ENCODE measurements at regions not wholly inside any gene's neighbourhood (a gene's known extent, or its start where the extent isn't known, plus 50 kb on each side); places are given as distances from the start of the nearest gene placed in this dataset.

DNA sequence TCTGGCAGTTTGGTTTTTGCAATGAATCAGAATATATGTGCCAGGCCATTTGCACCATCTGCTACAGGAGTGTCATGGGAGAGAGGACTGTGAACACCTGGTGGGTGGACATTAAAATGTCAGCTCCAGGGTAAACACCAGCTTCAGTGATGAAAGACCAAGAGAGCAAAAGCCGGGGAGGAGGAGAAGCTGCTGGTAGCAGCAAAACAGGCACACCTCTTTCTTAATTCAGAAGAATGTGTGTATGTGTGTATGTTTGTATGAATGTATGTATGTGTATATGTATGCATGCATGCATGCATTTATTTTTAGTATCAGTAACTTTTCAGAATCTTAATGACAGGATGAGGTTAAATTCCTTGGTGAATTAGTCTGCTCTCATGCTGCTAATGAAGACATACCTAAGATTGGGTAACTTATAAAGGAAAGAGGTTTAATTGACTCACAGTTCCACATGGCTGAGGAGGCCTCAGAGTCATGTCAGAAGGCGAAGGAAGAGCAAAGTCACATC, 357.4 kb upstream of the PRICKLE1 start:
- DNase-seq: no peak
- Histone ChIP-seq H3K9me3 (ENCODE audit: control insufficient read depth, low read depth, low read length) (no peaks in the 10 kb centered on the region), H3K36me3 (ENCODE audit: control insufficient read depth, insufficient read depth, low read length) (no peaks in the 10 kb centered on the region), H3K27me3 (ENCODE audit: control insufficient read depth, insufficient read depth, low read length) (no peaks in the 10 kb centered on the region), H3K27ac (ENCODE audit: low read length) (no peak overlapping the region), H3K4me1 (ENCODE audit: control insufficient read depth, insufficient read depth, low read length) (no peaks in the 10 kb centered on the region), H3K4me3 (ENCODE audit: low read length) (no peak overlapping the region)
- WGBS (ENCODE audit: insufficient coverage, low lambda C conversion rate): 100% methylated on average over 1 of the region's 2 CpGs

DNA sequence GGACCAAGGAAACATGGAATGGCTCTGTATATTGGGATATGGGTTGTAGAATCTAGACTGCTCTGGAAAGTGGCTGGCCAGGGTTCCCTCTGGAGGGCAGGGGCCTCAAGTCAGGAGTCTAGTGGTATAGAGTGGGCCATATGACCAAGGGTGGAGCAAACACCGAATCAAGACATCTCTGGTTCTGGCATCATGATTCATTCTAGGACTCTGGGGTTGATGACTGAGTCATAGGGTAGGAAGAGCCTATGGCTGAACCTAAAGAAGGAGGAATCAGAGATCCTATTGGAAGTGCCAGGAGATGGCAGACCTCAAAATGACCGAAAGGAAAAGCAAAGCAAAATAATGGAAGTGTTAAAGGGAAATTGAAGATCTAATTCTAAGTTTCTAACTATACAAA, 356.4 kb upstream of the PRICKLE1 start:
- no peak overlapping the region for H3K4me3 ChIP-seq (ENCODE audit: low read length)
- H3K36me3 ChIP-seq (ENCODE audit: control insufficient read depth, insufficient read depth, low read length): no peaks in the 10 kb centered on the region
- no peak overlapping the region for H3K27ac ChIP-seq (ENCODE audit: low read length)
- DNase-seq: no peak
- 88% methylated on average over 1 of the region's 2 CpGs for WGBS (ENCODE audit: insufficient coverage, low lambda C conversion rate)
- H3K9me3 ChIP-seq (ENCODE audit: control insufficient read depth, low read depth, low read length): no peaks in the 10 kb centered on the region
- no peaks in the 10 kb centered on the region for H3K27me3 ChIP-seq (ENCODE audit: control insufficient read depth, insufficient read depth, low read length)
- no peaks in the 10 kb centered on the region for H3K4me1 ChIP-seq (ENCODE audit: control insufficient read depth, insufficient read depth, low read length)

DNA sequence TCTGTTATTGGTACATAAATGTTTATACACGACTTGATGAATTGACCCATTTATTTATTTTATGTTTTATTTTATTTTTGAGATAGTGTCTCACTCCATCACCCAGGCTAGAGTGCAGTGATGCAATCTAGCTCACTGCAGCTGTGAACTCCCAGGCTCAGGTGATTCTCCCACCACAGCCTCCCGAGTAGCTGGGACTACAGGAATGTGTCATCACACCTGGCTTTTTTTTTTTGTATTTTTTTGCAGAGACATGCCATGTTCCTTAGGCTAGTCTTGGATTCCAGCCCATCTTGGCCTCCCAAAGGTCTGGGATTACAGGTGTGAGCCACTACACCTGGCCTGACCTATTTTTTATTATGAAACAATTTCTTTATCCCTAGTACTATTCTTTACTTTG, 355.0 kb upstream of the PRICKLE1 start:
- DNase-seq: no peak
- WGBS (ENCODE audit: insufficient coverage, low lambda C conversion rate): 100% methylated on average over 1 of the region's 2 CpGs
- H3K27me3 ChIP-seq (ENCODE audit: control insufficient read depth, insufficient read depth, low read length): no peaks in the 10 kb centered on the region
- H3K36me3 ChIP-seq (ENCODE audit: control insufficient read depth, insufficient read depth, low read length): no peaks in the 10 kb centered on the region
- no peaks in the 10 kb centered on the region for H3K4me1 ChIP-seq (ENCODE audit: control insufficient read depth, insufficient read depth, low read length)
- no peaks in the 10 kb centered on the region for H3K9me3 ChIP-seq (ENCODE audit: control insufficient read depth, low read depth, low read length)
- H3K27ac ChIP-seq (ENCODE audit: low read length): no peak overlapping the region
- no peak overlapping the region for H3K4me3 ChIP-seq (ENCODE audit: low read length)

GRCh38 chr12:42936991-42937390, 347.4 kb upstream of the PRICKLE1 start:
- Histone ChIP-seq H3K4me1 (ENCODE audit: control insufficient read depth, insufficient read depth, low read length) (no peaks in the 10 kb centered on the region), H3K27ac (ENCODE audit: low read length) (no peak overlapping the region), H3K27me3 (ENCODE audit: control insufficient read depth, insufficient read depth, low read length) (no peaks in the 10 kb centered on the region), H3K36me3 (ENCODE audit: control insufficient read depth, insufficient read depth, low read length) (no peaks in the 10 kb centered on the region), H3K9me3 (ENCODE audit: control insufficient read depth, low read depth, low read length) (no peaks in the 10 kb centered on the region), H3K4me3 (ENCODE audit: low read length) (no peak overlapping the region)
- no peak for DNase-seq
- no CpG with 5 or more reads among the region's 3 CpGs for WGBS (ENCODE audit: insufficient coverage, low lambda C conversion rate)

- Histone ChIP-seq H3K36me3 (ENCODE audit: control insufficient read depth, insufficient read depth, low read length) (no peaks in the 10 kb centered on the region), H3K4me3 (ENCODE audit: low read length) (no peak overlapping the region), H3K4me1 (ENCODE audit: control insufficient read depth, insufficient read depth, low read length) (no peaks in the 10 kb centered on the region), H3K27me3 (ENCODE audit: control insufficient read depth, insufficient read depth, low read length) (no peaks in the 10 kb centered on the region), H3K27ac (ENCODE audit: low read length) (no peak overlapping the region), H3K9me3 (ENCODE audit: control insufficient read depth, low read depth, low read length) (no peaks in the 10 kb centered on the region)
- WGBS (ENCODE audit: insufficient coverage, low lambda C conversion rate): no CpG with 5 or more reads among the region's 1 CpG
- no peak for DNase-seq
These were observed 346.7 kb upstream of the PRICKLE1 start for GRCh38 chr12:42936260-42936659.

- H3K27me3 ChIP-seq (ENCODE audit: control insufficient read depth, insufficient read depth, low read length): no peaks in the 10 kb centered on the region
- no peak for DNase-seq
- no peaks in the 10 kb centered on the region for H3K9me3 ChIP-seq (ENCODE audit: control insufficient read depth, low read depth, low read length)
- no peaks in the 10 kb centered on the region for H3K36me3 ChIP-seq (ENCODE audit: control insufficient read depth, insufficient read depth, low read length)
- H3K4me1 ChIP-seq (ENCODE audit: control insufficient read depth, insufficient read depth, low read length): no peaks in the 10 kb centered on the region
- no peak overlapping the region for H3K27ac ChIP-seq (ENCODE audit: low read length)
- no peak overlapping the region for H3K4me3 ChIP-seq (ENCODE audit: low read length)
- WGBS (ENCODE audit: insufficient coverage, low lambda C conversion rate): 83% methylated on average over 2 of the region's 2 CpGs
These were observed 346.2 kb upstream of the PRICKLE1 start for GRCh38 chr12:42935756-42936155.

DNA sequence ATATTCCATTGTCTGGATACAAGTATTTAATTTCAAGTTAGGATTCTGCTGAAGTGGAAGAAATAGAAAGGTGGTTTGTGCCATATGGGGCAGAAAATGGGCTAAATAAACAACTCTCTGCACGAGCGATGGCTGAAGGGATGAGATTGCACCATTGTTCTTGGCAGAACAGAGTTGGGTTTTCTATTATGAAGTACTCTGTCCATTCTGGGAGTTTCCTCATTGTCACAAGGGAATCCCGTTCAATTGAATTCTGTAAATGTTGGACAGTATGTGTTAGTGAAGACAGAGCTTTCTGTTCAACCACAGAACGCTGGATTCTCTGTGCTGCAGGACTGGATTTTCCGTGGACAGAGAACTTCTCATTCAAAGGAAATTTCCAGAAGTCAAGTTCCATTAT, 345.5 kb upstream of the PRICKLE1 start:
- DNase-seq: no peak
- Histone ChIP-seq H3K27me3 (ENCODE audit: control insufficient read depth, insufficient read depth, low read length) (no peaks in the 10 kb centered on the region), H3K9me3 (ENCODE audit: control insufficient read depth, low read depth, low read length) (no peaks in the 10 kb centered on the region), H3K27ac (ENCODE audit: low read length) (no peak overlapping the region), H3K4me3 (ENCODE audit: low read length) (no peak overlapping the region), H3K4me1 (ENCODE audit: control insufficient read depth, insufficient read depth, low read length) (no peaks in the 10 kb centered on the region), H3K36me3 (ENCODE audit: control insufficient read depth, insufficient read depth, low read length) (no peaks in the 10 kb centered on the region)
- WGBS (ENCODE audit: insufficient coverage, low lambda C conversion rate): no CpG with 5 or more reads among the region's 5 CpGs

GRCh38 chr12:42933461-42934081, 344.0 kb upstream of the PRICKLE1 start:
- Histone ChIP-seq H3K4me1 (ENCODE audit: control insufficient read depth, insufficient read depth, low read length) (no peaks in the 10 kb centered on the region), H3K27ac (ENCODE audit: low read length) (no peak overlapping the region), H3K27me3 (ENCODE audit: control insufficient read depth, insufficient read depth, low read length) (no peaks in the 10 kb centered on the region), H3K9me3 (ENCODE audit: control insufficient read depth, low read depth, low read length) (no peaks in the 10 kb centered on the region), H3K4me3 (ENCODE audit: low read length) (no peak overlapping the region), H3K36me3 (ENCODE audit: control insufficient read depth, insufficient read depth, low read length) (no peaks in the 10 kb centered on the region)
- no peak for DNase-seq
- 100% methylated on average over 2 of the region's 6 CpGs for WGBS (ENCODE audit: insufficient coverage, low lambda C conversion rate)

- WGBS (ENCODE audit: insufficient coverage, low lambda C conversion rate): no CpG with 5 or more reads among the region's 5 CpGs
- Histone ChIP-seq H3K27ac (ENCODE audit: low read length) (no peak overlapping the region), H3K4me1 (ENCODE audit: control insufficient read depth, insufficient read depth, low read length) (no peaks in the 10 kb centered on the region), H3K4me3 (ENCODE audit: low read length) (no peak overlapping the region), H3K9me3 (ENCODE audit: control insufficient read depth, low read depth, low read length) (no peaks in the 10 kb centered on the region), H3K27me3 (ENCODE audit: control insufficient read depth, insufficient read depth, low read length) (no peaks in the 10 kb centered on the region), H3K36me3 (ENCODE audit: control insufficient read depth, insufficient read depth, low read length) (no peaks in the 10 kb centered on the region)
- no peak for DNase-seq
These were observed 343.4 kb upstream of the PRICKLE1 start for GRCh38 chr12:42932936-42933335.

GRCh38 chr12:42926232-42926631, 336.7 kb upstream of the PRICKLE1 start:
- H3K27me3 ChIP-seq (ENCODE audit: control insufficient read depth, insufficient read depth, low read length): no peaks in the 10 kb centered on the region
- H3K9me3 ChIP-seq (ENCODE audit: control insufficient read depth, low read depth, low read length): no peaks in the 10 kb centered on the region
- no peak overlapping the region for H3K4me3 ChIP-seq (ENCODE audit: low read length)
- H3K4me1 ChIP-seq (ENCODE audit: control insufficient read depth, insufficient read depth, low read length): peaks cover 8% of the 10 kb centered on the region
- no peak overlapping the region for H3K27ac ChIP-seq (ENCODE audit: low read length)
- no peak for DNase-seq
- H3K36me3 ChIP-seq (ENCODE audit: control insufficient read depth, insufficient read depth, low read length): no peaks in the 10 kb centered on the region

- no CpG with 5 or more reads among the region's 1 CpG for WGBS (ENCODE audit: insufficient coverage, low lambda C conversion rate)
- Histone ChIP-seq H3K36me3 (ENCODE audit: control insufficient read depth, insufficient read depth, low read length) (no peaks in the 10 kb centered on the region), H3K27me3 (ENCODE audit: control insufficient read depth, insufficient read depth, low read length) (no peaks in the 10 kb centered on the region), H3K4me3 (ENCODE audit: low read length) (no peak overlapping the region), H3K27ac (ENCODE audit: low read length) (no peak overlapping the region), H3K9me3 (ENCODE audit: control insufficient read depth, low read depth, low read length) (no peaks in the 10 kb centered on the region), H3K4me1 (ENCODE audit: control insufficient read depth, insufficient read depth, low read length) (peaks cover 8% of the 10 kb centered on the region)
- DNase-seq: no peak
These were observed 334.9 kb upstream of the PRICKLE1 start for GRCh38 chr12:42924482-42924881.

All from large intestine (tissue), 3 donors.